GM18858 (cell line): ENCODE measurements at regions not wholly inside any gene's neighbourhood (a gene's known extent, or its start where the extent isn't known, plus 50 kb on each side); places are given as distances from the start of the nearest gene placed in this dataset.

ENCODE experiments used
- ATAC-seq: cut with Tn5 transposase; IDR thresholded peaks from one replicate; pipeline ENCODE4 v1.9.1; 2021; ENCODE audit not compliant: unreplicated experiment

GRCh38 chr18:45119876-45120275 lies 439.2 kb downstream of the SETBP1 start:
- no peak for ATAC-seq

DNA sequence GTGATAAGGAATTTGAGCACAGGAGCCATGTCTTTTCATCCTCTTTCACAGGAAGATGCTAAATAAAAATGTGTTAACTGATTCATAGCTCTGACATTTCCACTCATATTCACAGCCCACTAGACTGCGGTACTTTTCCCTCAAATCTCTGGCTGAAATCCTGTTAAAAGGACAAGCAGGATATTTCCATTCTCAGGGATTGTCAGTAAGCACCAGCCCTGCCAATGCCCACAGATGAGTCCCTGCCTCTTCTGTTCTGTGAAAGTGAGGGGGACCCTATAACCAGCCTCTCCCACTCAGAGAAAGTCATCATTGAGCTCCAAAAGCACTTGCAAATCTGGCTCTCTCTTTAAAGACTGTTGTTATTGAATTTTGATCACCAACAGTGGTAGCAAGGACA lies 440.5 kb downstream of the SETBP1 start:
- ATAC-seq: no peak

GRCh38 chr18:45122506-45122905 lies 441.8 kb downstream of the SETBP1 start:
- no peak for ATAC-seq

DNA sequence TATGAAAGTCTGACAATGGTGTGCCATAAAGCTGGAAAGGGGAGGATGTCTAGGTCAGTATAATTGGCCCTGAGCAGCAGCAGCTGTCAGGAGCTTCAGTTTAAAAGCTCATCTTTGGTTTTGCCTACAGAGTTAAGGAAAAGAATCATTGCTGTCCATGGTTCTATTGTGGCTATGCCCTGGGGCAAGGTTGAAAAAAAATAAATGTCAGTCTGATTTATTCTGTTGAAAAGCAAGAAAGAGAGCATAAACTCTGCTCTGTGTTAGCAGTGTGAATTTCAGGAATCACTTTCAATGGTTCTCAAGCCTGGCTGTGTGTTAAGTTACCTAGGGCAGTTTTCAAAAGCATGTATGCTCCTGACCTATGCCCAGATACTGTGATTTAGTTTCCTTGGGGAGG lies 446.7 kb downstream of the SETBP1 start:
- no peak for ATAC-seq

GRCh38 chr18:45133276-45133675 lies 452.6 kb downstream of the SETBP1 start:
- no peak for ATAC-seq

GRCh38 chr18:45136381-45137086 lies 455.8 kb downstream of the SETBP1 start:
- ATAC-seq: peak; percentile 43

GRCh38 chr18:45137087-45137419 lies 456.4 kb downstream of the SETBP1 start:
- ATAC-seq: peak; percentile 16

GRCh38 chr18:45139478-45139877 lies 458.8 kb downstream of the SETBP1 start:
- no peak for ATAC-seq

- ATAC-seq: no peak
Measured at GRCh38 chr18:45142868-45143267, 462.2 kb downstream of the SETBP1 start.

- no peak for ATAC-seq
Measured at GRCh38 chr18:45149712-45150111, 465.6 kb upstream of the SLC14A2 start.

DNA sequence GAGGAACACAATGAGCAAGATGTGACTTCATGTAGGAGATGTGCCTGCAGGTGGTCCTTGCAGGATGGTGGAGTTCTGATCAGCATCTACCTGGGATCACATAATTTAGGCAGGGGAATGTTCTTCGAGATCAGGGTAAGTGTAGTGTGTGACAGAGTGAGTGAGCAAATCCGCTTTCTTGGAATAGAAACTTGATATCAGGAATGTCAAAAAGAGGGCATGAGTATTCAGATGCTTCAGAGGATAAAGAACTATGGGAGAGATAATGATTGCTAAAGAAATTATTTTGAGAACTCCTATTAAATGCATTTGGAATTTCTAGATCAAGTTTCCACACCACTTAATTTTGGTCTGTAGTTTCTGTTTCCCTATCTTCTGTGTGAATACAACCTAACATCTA lies 463.6 kb upstream of the SLC14A2 start:
- no peak for ATAC-seq

GRCh38 chr18:45155526-45155925 lies 459.8 kb upstream of the SLC14A2 start:
- ATAC-seq: no peak

- no peak for ATAC-seq
Measured at GRCh38 chr18:45156946-45157345, 458.3 kb upstream of the SLC14A2 start.

DNA sequence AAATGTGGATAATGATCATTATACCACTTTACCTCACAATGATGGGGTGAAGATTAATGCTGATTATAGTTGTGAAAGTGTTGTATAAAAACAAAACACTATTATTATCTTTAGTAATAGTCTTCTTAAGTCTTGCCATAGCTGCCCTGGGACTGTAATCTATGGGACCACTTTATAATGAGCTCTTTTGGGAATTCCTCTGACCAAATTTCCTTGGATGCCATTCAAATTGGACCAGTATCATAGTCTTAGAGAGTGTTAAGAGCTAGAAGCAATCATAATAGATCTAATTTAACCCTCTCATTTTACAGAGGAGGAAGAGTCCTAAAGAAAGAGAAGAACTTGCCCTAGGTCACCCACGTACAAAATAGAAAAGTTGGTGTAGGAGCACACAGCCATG lies 457.7 kb upstream of the SLC14A2 start:
- ATAC-seq: no peak

GRCh38 chr18:45161850-45162249 lies 453.4 kb upstream of the SLC14A2 start:
- ATAC-seq: peak; percentile 78

DNA sequence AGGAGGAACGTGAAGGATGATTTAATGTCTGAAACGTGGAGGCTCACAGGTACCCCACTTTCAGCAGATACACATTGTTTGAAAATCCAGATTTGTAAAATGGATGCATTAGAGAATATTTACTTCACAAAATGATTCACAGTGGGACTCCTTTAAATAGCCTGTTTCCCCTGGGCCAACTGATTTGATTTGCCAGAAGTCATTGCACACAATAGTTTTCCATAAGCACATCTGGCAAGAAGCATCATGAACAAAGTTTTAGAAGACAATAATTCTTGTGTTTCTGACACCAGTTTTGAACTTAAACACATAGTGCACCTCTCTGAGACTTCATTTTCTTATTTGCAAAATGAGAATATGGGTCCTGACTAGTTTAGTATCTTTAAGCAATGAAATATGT lies 451.4 kb upstream of the SLC14A2 start:
- ATAC-seq: no peak

- no peak for ATAC-seq
Measured at GRCh38 chr18:45164551-45164950, 450.7 kb upstream of the SLC14A2 start.

GRCh38 chr18:45165176-45165713 lies 450.0 kb upstream of the SLC14A2 start:
- ATAC-seq: no peak

DNA sequence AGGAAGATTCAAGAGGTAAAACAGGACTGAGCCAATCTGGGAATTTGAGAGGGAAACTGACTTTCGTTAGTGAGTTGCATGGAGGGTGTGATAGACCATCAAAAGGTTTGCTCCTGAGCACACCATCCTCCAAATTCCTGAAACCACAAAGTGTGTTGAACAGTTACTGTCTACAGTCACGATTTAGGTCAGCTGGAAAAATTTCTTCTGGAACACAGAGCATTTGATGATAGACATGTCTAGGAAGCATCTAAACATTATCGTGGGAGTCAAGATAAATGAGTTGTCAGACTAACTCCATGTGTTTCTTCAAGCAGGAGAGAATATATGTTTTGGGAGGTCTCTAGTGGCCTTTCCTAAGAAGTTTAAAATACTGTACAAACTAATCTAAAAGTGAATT lies 449.4 kb upstream of the SLC14A2 start:
- ATAC-seq: no peak

DNA sequence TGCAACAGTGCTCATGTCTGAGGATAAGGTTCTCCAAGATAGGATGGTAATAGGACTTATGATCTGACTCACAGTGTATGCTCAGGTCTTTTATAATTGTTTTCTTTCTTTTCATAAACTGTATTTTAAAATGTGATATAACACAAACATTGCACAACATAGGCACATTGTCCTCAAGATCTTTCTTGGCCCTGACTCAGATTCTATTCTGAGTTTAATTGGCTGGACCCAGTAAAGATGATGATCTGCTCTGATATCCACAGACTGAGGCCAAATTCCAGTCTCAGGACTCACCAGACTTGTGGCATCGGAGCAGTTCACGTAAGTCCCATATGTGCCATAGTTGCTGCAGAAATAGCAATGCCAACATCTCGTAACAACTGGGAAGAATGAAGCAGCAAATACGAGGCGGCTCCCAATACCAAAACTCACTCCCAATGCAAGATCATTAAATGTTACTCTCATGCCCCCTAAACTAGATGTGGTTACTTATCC lies 448.9 kb upstream of the SLC14A2 start:
- ATAC-seq: no peak

- no peak for ATAC-seq
Measured at GRCh38 chr18:45166836-45167551, 448.3 kb upstream of the SLC14A2 start.

DNA sequence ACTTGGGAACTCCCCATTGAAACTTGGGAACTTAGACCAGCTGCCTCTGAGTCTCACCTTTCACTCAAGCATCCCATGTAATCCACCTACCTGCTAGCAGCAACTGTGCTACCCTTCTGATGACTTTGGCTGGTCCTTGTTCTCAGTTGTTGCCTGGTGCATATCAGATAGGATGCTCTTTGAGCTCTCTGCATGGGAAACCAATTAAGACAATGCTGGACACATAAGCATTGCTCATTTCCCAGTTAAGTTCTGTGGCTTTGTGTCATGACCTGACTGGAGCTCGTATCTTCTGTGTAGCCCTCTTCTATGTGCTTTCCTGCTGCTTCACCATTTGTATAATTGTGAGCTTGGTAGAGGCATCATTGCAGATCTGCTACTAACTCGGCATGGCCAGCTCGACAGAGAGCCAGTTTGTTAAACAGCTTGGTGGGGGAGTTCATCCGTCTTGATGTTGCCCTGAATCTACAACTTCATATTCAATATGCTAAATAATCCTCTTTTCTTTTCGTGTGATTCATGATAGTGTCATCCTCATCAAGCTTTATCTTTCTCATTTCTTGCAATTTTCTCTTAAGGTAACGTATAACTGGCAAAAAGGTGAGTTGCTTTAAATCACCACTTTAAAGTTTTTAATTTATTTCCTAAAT lies 447.5 kb upstream of the SLC14A2 start:
- no peak for ATAC-seq
